IMR-90 (cell line): ENCODE measurements at regions not wholly inside any gene's neighbourhood (a gene's known extent, or its start where the extent isn't known, plus 50 kb on each side); places are given as distances from the start of the nearest gene placed in this dataset.

Experiments used
- ATAC-seq: fragments of 200-7000 bp; cut with Tn5 transposase; 2 replicates; pipeline ENCODE4 v1.9.1; 2020; ENCODE audit warnings: low read depth, mild to moderate bottlenecking, moderate library complexity
- BruUV-seq: library from RNA; stranded (reverse); fragments of 400-500 nt; replicated peaks from 2 replicates; lab custom pipeline; 2021; lab: Mats Ljungman, UMichigan
- CTCF ChIA-PET: fragments of 300-600 bp; formaldehyde crosslinking; extraction: SDS; loops from one replicate; lab custom pipeline; 2021; ENCODE audit warnings: antibody characterized with exemption; lab: Yijun Ruan, JAX
- POLR2A ChIA-PET: fragments of 300-600 bp; sonication (Branson Sonifier 250); formaldehyde crosslinking; loops from one replicate; lab custom pipeline; 2022; ENCODE audit warnings: antibody characterized with exemption; ENCODE audit not compliant: unreplicated experiment; lab: Charles Lee
- DNase-seq: peaks from one replicate; pipeline ENCODE4 v3.0.0; 2013
- H2AFZ ChIP-seq: replicated peaks from 2 replicates; pipeline ENCODE3; 2013; ENCODE audit warnings: low read length, mild to moderate bottlenecking; ENCODE audit not compliant: poor library complexity
- H2AK5ac ChIP-seq: 2 replicates; pipeline ENCODE4 v1.6.1; 2013; ENCODE audit warnings: low read depth, low read length, inconsistent platforms
- H2AK9ac ChIP-seq: replicated peaks from 2 replicates; pipeline ENCODE3; 2013; ENCODE audit warnings: mild to moderate bottlenecking, low read depth, low read length, moderate library complexity; ENCODE audit not compliant: poor library complexity
- H2BK120ac ChIP-seq: 2 replicates; pipeline ENCODE4 v1.6.1; 2013; ENCODE audit warnings: low read depth, low read length, inconsistent platforms
- H2BK15ac ChIP-seq: 3 replicates; pipeline ENCODE4 v1.6.1; 2013; ENCODE audit warnings: low read depth, low read length, inconsistent platforms
- H2BK20ac ChIP-seq: 2 replicates; pipeline ENCODE4 v1.6.1; 2013; ENCODE audit warnings: low read depth, mild to moderate bottlenecking, inconsistent platforms, low read length, moderate library complexity
- H2BK5ac ChIP-seq: 2 replicates; pipeline ENCODE4 v1.6.1; 2013; ENCODE audit warnings: mild to moderate bottlenecking, low read depth, low read length, inconsistent platforms; ENCODE audit not compliant: poor library complexity, severe bottlenecking
- H3K14ac ChIP-seq: replicated peaks from 2 replicates; pipeline ENCODE4 v1.6.1; 2013; ENCODE audit warnings: low read depth, low read length, inconsistent platforms
- H3K18ac ChIP-seq: 2 replicates; pipeline ENCODE4 v1.6.1; 2013; ENCODE audit warnings: low read depth, low read length, control low read depth
- H3K23ac ChIP-seq: 2 replicates; pipeline ENCODE4 v1.6.1; 2013; ENCODE audit warnings: low read depth, low read length, inconsistent platforms
- H3K27ac ChIP-seq: 2 replicates; pipeline ENCODE4 v1.5.1; 2013; ENCODE audit warnings: mild to moderate bottlenecking, control low read depth, low read length; ENCODE audit not compliant: insufficient read depth
- H3K27me3 ChIP-seq: 2 replicates; pipeline ENCODE4 v1.6.1; 2013; ENCODE audit warnings: low read length; ENCODE audit not compliant: control insufficient read depth, insufficient read depth
- H3K36me3 ChIP-seq: 2 replicates; pipeline ENCODE4 v1.6.1; 2013; ENCODE audit warnings: low read length, mixed read lengths; ENCODE audit not compliant: control insufficient read depth, insufficient read depth
- H3K4ac ChIP-seq: 2 replicates; pipeline ENCODE4 v1.6.1; 2013; ENCODE audit warnings: low read depth, low read length, inconsistent platforms
- H3K4me1 ChIP-seq: 2 replicates; pipeline ENCODE4 v1.6.1; 2013; ENCODE audit warnings: low read length, mixed read lengths; ENCODE audit not compliant: control insufficient read depth, insufficient read depth
- H3K4me2 ChIP-seq: 2 replicates; pipeline ENCODE4 v1.6.1; 2013; ENCODE audit warnings: low read depth, mild to moderate bottlenecking, control low read depth, low read length, moderate library complexity
- H3K4me3 ChIP-seq: 2 replicates; pipeline ENCODE4 v1.5.1; 2013; ENCODE audit warnings: low read depth, mild to moderate bottlenecking, control low read depth, low read length, moderate library complexity; ENCODE audit not compliant: insufficient read depth
- H3K56ac ChIP-seq: 2 replicates; pipeline ENCODE4 v1.6.1; 2013; ENCODE audit warnings: low read length, inconsistent platforms; ENCODE audit not compliant: insufficient read depth; ENCODE audit errors: extremely low read depth
- H3K79me1 ChIP-seq, 2 experiments: 2 replicates each; pipeline ENCODE4 v1.6.1; 2013; ENCODE audit warnings: low read length in 2 of 2, inconsistent platforms in 1 of 2, low read depth in 1 of 2
- H3K9ac ChIP-seq: 2 replicates; pipeline ENCODE4 v1.6.1; 2013; ENCODE audit warnings: low read depth, low read length, control low read depth
- H3K9me1 ChIP-seq: 2 replicates; pipeline ENCODE4 v1.6.1; 2013; ENCODE audit warnings: low read length, inconsistent platforms; ENCODE audit not compliant: insufficient read depth
- H3K9me3 ChIP-seq: 2 replicates; pipeline ENCODE4 v1.6.1; 2013; ENCODE audit warnings: low read length; ENCODE audit not compliant: control insufficient read depth, insufficient read depth
- H4K20me1 ChIP-seq: 2 replicates; pipeline ENCODE4 v1.6.1; 2013; ENCODE audit warnings: low read length, inconsistent platforms; ENCODE audit not compliant: insufficient read depth
- H4K5ac ChIP-seq: 2 replicates; pipeline ENCODE4 v1.6.1; 2013; ENCODE audit warnings: mild to moderate bottlenecking, low read depth, low read length, control low read depth
- H4K8ac ChIP-seq, 2 experiments: 2 replicates each; pipeline ENCODE4 v1.6.1; 2013; ENCODE audit warnings: low read depth in 2 of 2, low read length in 2 of 2, control low read depth in 1 of 2, inconsistent platforms in 1 of 2
- H4K91ac ChIP-seq: 2 replicates; pipeline ENCODE4 v1.6.1; 2013; ENCODE audit warnings: low read depth, low read length, inconsistent platforms; ENCODE audit not compliant: insufficient read depth
- BHLHE40 ChIP-seq: fragments of 150-350 bp; IDR thresholded peaks from 2 replicates; pipeline ENCODE4 v1.6.1; 2016; ENCODE audit warnings: mild to moderate bottlenecking, low read depth, low read length
- CEBPB ChIP-seq: IDR thresholded peaks from 2 replicates; pipeline ENCODE4 v1.6.1; 2012; ENCODE audit warnings: low read depth, low read length, improper control_type of control experiment
- CHD1 ChIP-seq: IDR thresholded peaks from 2 replicates; pipeline ENCODE4 v1.6.1; 2012; ENCODE audit warnings: low read depth, low read length, improper control_type of control experiment
- FOS ChIP-seq: fragments of 150-350 bp; IDR thresholded peaks from 2 replicates; pipeline ENCODE4 v1.6.1; 2016; ENCODE audit warnings: low read depth, low read length
- MAFK ChIP-seq: IDR thresholded peaks from 2 replicates; pipeline ENCODE4 v1.6.1; 2012; ENCODE audit warnings: low read depth, low read length, improper control_type of control experiment
- MAZ ChIP-seq: IDR thresholded peaks from 2 replicates; pipeline ENCODE4 v1.6.1; 2012; ENCODE audit warnings: low read depth, mild to moderate bottlenecking, low read length, improper control_type of control experiment, moderate library complexity, borderline replicate concordance
- MXI1 ChIP-seq: IDR thresholded peaks from 2 replicates; pipeline ENCODE4 v1.6.1; 2012; ENCODE audit warnings: low read depth, mild to moderate bottlenecking, low read length, moderate library complexity, borderline replicate concordance
- NFE2L2 ChIP-seq: fragments of 150-350 bp; IDR thresholded peaks from 2 replicates; pipeline ENCODE4 v1.6.1; 2016; ENCODE audit warnings: low read depth, mild to moderate bottlenecking, low read length
- POLR2A ChIP-seq: IDR thresholded peaks from 2 replicates; pipeline ENCODE4 v1.6.1; 2012; ENCODE audit warnings: mild to moderate bottlenecking, low read depth, low read length
- RAD21 ChIP-seq: IDR thresholded peaks from 2 replicates; pipeline ENCODE4 v1.6.1; 2012; ENCODE audit warnings: low read length, improper control_type of control experiment
- RCOR1 ChIP-seq: IDR thresholded peaks from 2 replicates; pipeline ENCODE4 v1.6.1; 2012; ENCODE audit warnings: mild to moderate bottlenecking, low read length, improper control_type of control experiment; ENCODE audit not compliant: insufficient replicate concordance
- RFX5 ChIP-seq: IDR thresholded peaks from 2 replicates; pipeline ENCODE4 v1.8.0; 2012; ENCODE audit warnings: low read depth, mild to moderate bottlenecking, low read length, moderate library complexity
- SMC3 ChIP-seq: fragments of 150-350 bp; IDR thresholded peaks from 2 replicates; pipeline ENCODE4 v1.6.1; 2016; ENCODE audit warnings: low read depth, mild to moderate bottlenecking, antibody characterized with exemption, low read length, moderate library complexity
- WGBS, 2 experiments: methylation state at CpG; one replicate each; pipeline versions ENCODE4 v1.1.5 to v1.1.7; 2013; ENCODE audit warnings: missing lambda C conversion rate in 2 of 2; ENCODE audit not compliant: insufficient read length in 1 of 2; ENCODE audit errors: extremely low coverage in 2 of 2; 5-methylcytosine and 5-hydroxymethylcytosine counted together
- dilution Hi-C: fragments of 300-500 bp; cut with HindIII; formaldehyde crosslinking; loops from one replicate; pipeline ENCODE4 v1.14.3; 2018; ENCODE audit warnings: low sequenced_read_pairs; ENCODE audit not compliant: unreplicated experiment
- in situ Hi-C: fragments of 300-500 bp; cut with MboI; formaldehyde crosslinking; loops from 3 replicates; pipeline ENCODE4 v1.14.3; 2019; ENCODE audit warnings: low sequenced_read_pairs, inconsistent platforms, mixed read lengths
- intact Hi-C: fragments of 100-400 bp; cut with micrococcal nuclease; formaldehyde crosslinking; loops from 2 replicates; pipeline ENCODE4 v1.10.0; 2022
- TF ChIP-seq, protein P1 (sequence below): fragments of 150-350 bp; IDR thresholded peaks from 2 replicates; pipeline ENCODE4 v1.6.1; 2016; ENCODE audit warnings: low read depth, mild to moderate bottlenecking, low read length, moderate library complexity, borderline replicate concordance
- TF ChIP-seq, protein P2 (sequence below): conservative IDR thresholded peaks from 2 replicates; pipeline ENCODE4 v1.5.1; 2012; ENCODE audit warnings: mild to moderate bottlenecking, low read depth, low read length, improper control_type of control experiment
- TF ChIP-seq, protein P3 (sequence below): fragments of 150-350 bp; IDR thresholded peaks from 2 replicates; pipeline ENCODE4 v1.6.1; 2017; ENCODE audit warnings: mild to moderate bottlenecking, antibody characterized with exemption, low read length, low read depth

DNA sequence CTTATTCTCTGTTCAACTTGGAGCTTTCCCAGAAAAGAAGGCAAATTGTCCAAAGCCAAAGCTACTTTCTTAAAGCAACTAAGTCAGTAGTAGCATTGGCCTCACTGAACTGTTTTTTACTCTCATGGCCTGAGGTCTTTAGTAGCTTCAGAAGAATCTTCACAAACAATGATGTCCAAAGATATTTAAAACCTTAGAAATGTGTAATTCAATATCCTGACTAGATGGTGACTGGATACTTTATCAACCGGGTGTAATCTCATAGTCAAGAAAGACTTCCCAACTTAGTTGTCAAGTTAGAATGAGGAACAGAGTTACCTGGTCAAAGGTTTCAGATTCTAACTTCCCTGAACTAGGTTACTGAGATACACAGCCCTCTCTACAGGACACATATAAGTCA lies 226.3 kb upstream of the ARHGEF26 start:
- intact Hi-C loops: no loop called here
- Histone ChIP-seq H3K4me3 (no peak overlapping the region), H3K9me3 (no peaks in the 10 kb centered on the region), H3K23ac (no peak overlapping the region), H3K9ac (no peak overlapping the region), H4K91ac (no peak overlapping the region), H2AK5ac (no peak overlapping the region), H2BK5ac (no peak overlapping the region), H3K9me1 (no peaks in the 10 kb centered on the region), H2BK20ac (no peak overlapping the region), H2AK9ac (no peak overlapping the region), H3K79me1 (no peaks in the 10 kb centered on the region), H3K4me2 (no peak overlapping the region), H2BK15ac (no peak overlapping the region), H3K56ac (no peak overlapping the region), H3K4ac (no peak overlapping the region), H4K20me1 (no peaks in the 10 kb centered on the region), H2BK120ac (no peak overlapping the region), H4K5ac (no peak overlapping the region), H3K14ac (no peak overlapping the region), H3K36me3 (no peaks in the 10 kb centered on the region), H3K4me1 (no peaks in the 10 kb centered on the region), H3K18ac (no peak overlapping the region), H3K27me3 (no peaks in the 10 kb centered on the region), H3K27ac (no peak overlapping the region), H2AFZ (no peak overlapping the region), H4K8ac (no peak overlapping the region)
- TF ChIP-seq CHD1 (no peak), NFE2L2 (no peak), CEBPB (no peak), SMC3 (no peak), RCOR1 (no peak), POLR2A (no peak), MAZ (no peak), RFX5 (no peak), MXI1 (no peak), RAD21 (no peak), BHLHE40 (no peak), FOS (no peak), MAFK (no peak)
- TF ChIP-seq, protein P1, sequence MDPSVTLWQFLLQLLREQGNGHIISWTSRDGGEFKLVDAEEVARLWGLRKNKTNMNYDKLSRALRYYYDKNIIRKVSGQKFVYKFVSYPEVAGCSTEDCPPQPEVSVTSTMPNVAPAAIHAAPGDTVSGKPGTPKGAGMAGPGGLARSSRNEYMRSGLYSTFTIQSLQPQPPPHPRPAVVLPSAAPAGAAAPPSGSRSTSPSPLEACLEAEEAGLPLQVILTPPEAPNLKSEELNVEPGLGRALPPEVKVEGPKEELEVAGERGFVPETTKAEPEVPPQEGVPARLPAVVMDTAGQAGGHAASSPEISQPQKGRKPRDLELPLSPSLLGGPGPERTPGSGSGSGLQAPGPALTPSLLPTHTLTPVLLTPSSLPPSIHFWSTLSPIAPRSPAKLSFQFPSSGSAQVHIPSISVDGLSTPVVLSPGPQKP: no peak
- TF ChIP-seq, protein P2, sequence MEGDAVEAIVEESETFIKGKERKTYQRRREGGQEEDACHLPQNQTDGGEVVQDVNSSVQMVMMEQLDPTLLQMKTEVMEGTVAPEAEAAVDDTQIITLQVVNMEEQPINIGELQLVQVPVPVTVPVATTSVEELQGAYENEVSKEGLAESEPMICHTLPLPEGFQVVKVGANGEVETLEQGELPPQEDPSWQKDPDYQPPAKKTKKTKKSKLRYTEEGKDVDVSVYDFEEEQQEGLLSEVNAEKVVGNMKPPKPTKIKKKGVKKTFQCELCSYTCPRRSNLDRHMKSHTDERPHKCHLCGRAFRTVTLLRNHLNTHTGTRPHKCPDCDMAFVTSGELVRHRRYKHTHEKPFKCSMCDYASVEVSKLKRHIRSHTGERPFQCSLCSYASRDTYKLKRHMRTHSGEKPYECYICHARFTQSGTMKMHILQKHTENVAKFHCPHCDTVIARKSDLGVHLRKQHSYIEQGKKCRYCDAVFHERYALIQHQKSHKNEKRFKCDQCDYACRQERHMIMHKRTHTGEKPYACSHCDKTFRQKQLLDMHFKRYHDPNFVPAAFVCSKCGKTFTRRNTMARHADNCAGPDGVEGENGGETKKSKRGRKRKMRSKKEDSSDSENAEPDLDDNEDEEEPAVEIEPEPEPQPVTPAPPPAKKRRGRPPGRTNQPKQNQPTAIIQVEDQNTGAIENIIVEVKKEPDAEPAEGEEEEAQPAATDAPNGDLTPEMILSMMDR: no peak
- TF ChIP-seq, protein P3, sequence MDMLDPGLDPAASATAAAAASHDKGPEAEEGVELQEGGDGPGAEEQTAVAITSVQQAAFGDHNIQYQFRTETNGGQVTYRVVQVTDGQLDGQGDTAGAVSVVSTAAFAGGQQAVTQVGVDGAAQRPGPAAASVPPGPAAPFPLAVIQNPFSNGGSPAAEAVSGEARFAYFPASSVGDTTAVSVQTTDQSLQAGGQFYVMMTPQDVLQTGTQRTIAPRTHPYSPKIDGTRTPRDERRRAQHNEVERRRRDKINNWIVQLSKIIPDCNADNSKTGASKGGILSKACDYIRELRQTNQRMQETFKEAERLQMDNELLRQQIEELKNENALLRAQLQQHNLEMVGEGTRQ: no peak
- ChIA-PET CTCF (no interaction called here), POLR2A (no interaction called here)
- in situ Hi-C loops: no loop called here
- no TSS peak for BruUV-seq
- dilution Hi-C loops: no loop called here
- DNase-seq (no peak), ATAC-seq (no peak)
- no CpG with 5 or more reads among the region's 1 CpG for WGBS, 2 experiments
